ENCODE measurements at regions not wholly inside any gene's neighbourhood (a gene's known extent, or its start where the extent isn't known, plus 50 kb on each side); places are given as distances from the start of the nearest gene placed in this dataset.

- Histone ChIP-seq H3K79me2 (replicated peaks; ENCODE audit: insufficient read depth) (no peaks in the 10 kb centered on the region), H3K4me1 (ENCODE audit: insufficient read depth) (peaks cover 9% of the 10 kb centered on the region), H3K4me3 (no peak overlapping the region), H3K36me3 (ENCODE audit: insufficient read depth) (no peaks in the 10 kb centered on the region), H3K27me3 (ENCODE audit: insufficient read depth) (no peaks in the 10 kb centered on the region), H4K20me1 (replicated peaks; ENCODE audit: insufficient read depth) (no peaks in the 10 kb centered on the region), H3K27ac (ENCODE audit: low read depth) (no peak overlapping the region), H3K4me2 (peak overlapping the region; percentile 49), H2AFZ (0 out of 2 replicates have a peak overlapping the region, but pooled peaks have one; percentile 5), H3F3A (replicated peaks; ENCODE audit: low read depth) (no peaks in the 10 kb centered on the region), H3K9me2 (ENCODE audit: insufficient read depth) (0 out of 2 replicates have a peak, but pooled peaks cover 9% of the 10 kb centered on the region)
- Mint-ChIP-seq H3K4me1 (peaks cover 15% of the 10 kb centered on the region), H3K27me3 (ENCODE audit: insufficient read depth, low read depth, poor library complexity) (peaks cover 2% of the 10 kb centered on the region), H3K27ac (0 out of 2 replicates have a peak overlapping the region, but pooled peaks have one; percentile 17), H3K36me3 (ENCODE audit: low read depth) (no peaks in the 10 kb centered on the region), H3K9me3 (no peaks in the 10 kb centered on the region; the same call in 1 of the 3 replicates), H3K4me3 (no peak overlapping the region)
- DNase-seq (ENCODE audit: low spot score), result no peak
- TF ChIP-seq REST (IDR thresholded peaks at IDR 0.05; ENCODE audit: unreplicated experiment) (no peak), ZNF331 (CRISPR knock-in tag; IDR thresholded peaks at IDR 0.05; ENCODE audit: low read depth) (no peak), ZNF462 (CRISPR knock-in tag; IDR thresholded peaks at IDR 0.05) (no peak), NANOG (IDR thresholded peaks at IDR 0.05; ENCODE audit: borderline replicate concordance) (no peak), STAT1 (IDR thresholded peaks at IDR 0.05; ENCODE audit: unreplicated experiment) (no peak), EZH2phosphoT487 (IDR thresholded peaks at IDR 0.05; ENCODE audit: unreplicated experiment) (no peak), ZNF114 (CRISPR knock-in tag; IDR thresholded peaks at IDR 0.05) (no peak), POLR2AphosphoS5 (IDR thresholded peaks at IDR 0.05; ENCODE audit: low read depth) (no peak), JUNB (IDR thresholded peaks at IDR 0.05; ENCODE audit: unreplicated experiment) (no peak), EZH2 (IDR thresholded peaks at IDR 0.05; ENCODE audit: low read depth, unreplicated experiment) (no peak), CREB1 (CRISPR knock-in tag; IDR thresholded peaks at IDR 0.05; ENCODE audit: low read depth) (no peak), CTCF (conservative IDR thresholded peaks at IDR 0.05; ENCODE audit: low read depth in 2 of 2) (no peak), ETS1 (IDR thresholded peaks at IDR 0.05) (no peak)
- no peak for ATAC-seq
Observed at GRCh38 chr6:4668271-4669179, 107.7 kb upstream of the CDYL start.

Measured in GM23338 (cell line).